ENCODE measurements at regions not wholly inside any gene's neighbourhood (a gene's known extent, or its start where the extent isn't known, plus 50 kb on each side); places are given as distances from the start of the nearest gene placed in this dataset.

- Histone ChIP-seq H4K20me1 (ENCODE audit: insufficient read depth, low read length) (no peaks in the 10 kb centered on the region), H3K27ac (ENCODE audit: extremely low read length, insufficient read depth, low read length) (no peak overlapping the region), H3K9ac (ENCODE audit: insufficient read depth, low read depth, low read length) (no peak overlapping the region), H3K4me2 (ENCODE audit: low read depth, low read length) (no peak overlapping the region), H3K9me3 (ENCODE audit: low read length) (no peaks in the 10 kb centered on the region), H2AFZ (ENCODE audit: low read length) (no peak overlapping the region), H3K27me3 (ENCODE audit: control insufficient read depth in 1 of 2, insufficient read depth in 2 of 2, low read length in 2 of 2) (no peaks in the 10 kb centered on the region), H3K36me3 (replicated peaks in 1 of 2; ENCODE audit: control insufficient read depth in 1 of 2, insufficient read depth in 2 of 2, low read length in 2 of 2) (no peaks in the 10 kb centered on the region), H3K79me2 (ENCODE audit: insufficient read depth, low read length) (no peaks in the 10 kb centered on the region), H3K4me1 (ENCODE audit: insufficient read depth, low read length) (no peaks in the 10 kb centered on the region), H3K4me3 (replicated peaks in 1 of 3; ENCODE audit: insufficient read depth in 1 of 3, low read depth in 2 of 3, low read length in 3 of 3) (no peak overlapping the region)
- ChIA-PET POLR2A (no interaction called here), CTCF (ENCODE audit: low intra/inter-chr PET ratio, low total read pairs) (no interaction called here)
- no TSS peak for BruUV-seq (replicated peaks)
- 0% methylated on average over 1 of the region's 1 CpG for WGBS (ENCODE audit: low lambda C conversion rate)
- DNase-seq (ENCODE audit: low spot score) (no peak), ATAC-seq (no peak), FAIRE-seq (no peak)
- in situ Hi-C loops (cut with HindIII; ENCODE audit: extremely low pct_ligation_motif_present, low pct_unique_long_range_greater_than_20kb) (no loop called here), intact Hi-C loops (cut with micrococcal nuclease; ENCODE audit: unreplicated experiment) (no loop called here)
- TF ChIP-seq NR2C2 (CRISPR knock-in tag; IDR thresholded peaks at IDR 0.05; ENCODE audit: borderline replicate concordance), result no peak
Observed at GRCh38 chr1:166351676-166352075, 184.9 kb upstream of the FAM78B start.

GRCh38 chr1:166353213-166353612 is 186.4 kb upstream of the FAM78B start:
- no peaks in the 10 kb centered on the region for H3K36me3 ChIP-seq (replicated peaks in 1 of 2; ENCODE audit: control insufficient read depth in 1 of 2, insufficient read depth in 2 of 2, low read length in 2 of 2)
- FAIRE-seq (no peak), DNase-seq (ENCODE audit: low spot score) (no peak), ATAC-seq (no peak)
- no peaks in the 10 kb centered on the region for H4K20me1 ChIP-seq (ENCODE audit: insufficient read depth, low read length)
- H3K4me1 ChIP-seq (ENCODE audit: insufficient read depth, low read length), result no peaks in the 10 kb centered on the region
- in situ Hi-C loops (cut with HindIII; ENCODE audit: extremely low pct_ligation_motif_present, low pct_unique_long_range_greater_than_20kb) (no loop called here), intact Hi-C loops (cut with micrococcal nuclease; ENCODE audit: unreplicated experiment) (no loop called here)
- ChIA-PET CTCF (ENCODE audit: low intra/inter-chr PET ratio, low total read pairs) (no interaction called here), POLR2A (no interaction called here)
- no peaks in the 10 kb centered on the region for H3K9me3 ChIP-seq (ENCODE audit: low read length)
- no peak overlapping the region for H3K4me3 ChIP-seq (replicated peaks in 1 of 3; ENCODE audit: insufficient read depth in 1 of 3, low read depth in 2 of 3, low read length in 3 of 3)
- H3K9ac ChIP-seq (ENCODE audit: insufficient read depth, low read depth, low read length), result no peak overlapping the region
- H3K4me2 ChIP-seq (ENCODE audit: low read depth, low read length), result no peak overlapping the region
- H3K27me3 ChIP-seq (ENCODE audit: control insufficient read depth in 1 of 2, insufficient read depth in 2 of 2, low read length in 2 of 2), result no peaks in the 10 kb centered on the region
- no peak overlapping the region for H3K27ac ChIP-seq (ENCODE audit: extremely low read length, insufficient read depth, low read length)
- TF ChIP-seq CHCHD3 (CRISPR knock-in tag; IDR thresholded peaks at IDR 0.05) (no peak), ZNF234 (CRISPR knock-in tag; conservative IDR thresholded peaks at IDR 0.05) (no peak), CCAR2 (optimal IDR thresholded peaks at IDR 0.05; ENCODE audit: low read depth, low read length) (no peak), ZNF230 (CRISPR knock-in tag; IDR thresholded peaks at IDR 0.05) (no peak), TEAD3 (CRISPR knock-in tag; optimal IDR thresholded peaks at IDR 0.05; ENCODE audit: borderline replicate concordance) (no peak), ZNF737 (CRISPR knock-in tag; IDR thresholded peaks at IDR 0.05; ENCODE audit: borderline replicate concordance) (no peak), PAWR (CRISPR knock-in tag; IDR thresholded peaks at IDR 0.05; ENCODE audit: borderline replicate concordance) (no peak)
- H2AFZ ChIP-seq (ENCODE audit: low read length), result no peak overlapping the region
- WGBS (ENCODE audit: low lambda C conversion rate), result 48% methylated on average over 3 of the region's 3 CpGs
- no TSS peak for BruUV-seq (replicated peaks)
- no peaks in the 10 kb centered on the region for H3K79me2 ChIP-seq (ENCODE audit: insufficient read depth, low read length)

All from HepG2 (cell line).